Epithelial cell of proximal tubule (primary cell): ENCODE measurements at regions not wholly inside any gene's neighbourhood (a gene's known extent, or its start where the extent isn't known, plus 50 kb on each side); places are given as distances from the start of the nearest gene placed in this dataset.

Experiments
- DNase-seq: peaks from one replicate; pipeline ENCODE4 v3.0.0-alpha.2; 2011; ENCODE audit warnings: low read depth
- H3K4me3 ChIP-seq: 2 replicates; pipeline ENCODE4 v1.5.1; 2011; ENCODE audit warnings: low read depth, mild to moderate bottlenecking, low read length
- CTCF ChIP-seq: conservative IDR thresholded peaks from 2 replicates; pipeline ENCODE4 v1.5.1; 2012; ENCODE audit warnings: low read depth, mild to moderate bottlenecking, low read length

GRCh38 chr18:49682173-49682802, 120.4 kb downstream of the LIPG start:
- TF ChIP-seq CTCF: no peak
- no peak overlapping the region for H3K4me3 ChIP-seq
- DNase-seq: no peak

- no peak overlapping the region for H3K4me3 ChIP-seq
- no peak for TF ChIP-seq CTCF
- DNase-seq: no peak
Measured at GRCh38 chr18:49681387-49681786, 119.5 kb downstream of the LIPG start.

GRCh38 chr18:49678440-49678839, 116.6 kb downstream of the LIPG start:
- no peak for TF ChIP-seq CTCF
- DNase-seq: no peak

GRCh38 chr18:49677762-49678413, 116.0 kb downstream of the LIPG start:
- TF ChIP-seq CTCF: no peak
- no peak for DNase-seq

More at GRCh38 chr18:49678440-49678839, 116.6 kb downstream of the LIPG start:
- H3K4me3 ChIP-seq: no peak overlapping the region

GRCh38 chr18:49677081-49677480, 115.2 kb downstream of the LIPG start:
- H3K4me3 ChIP-seq: no peak overlapping the region
- no peak for DNase-seq
- TF ChIP-seq CTCF: no peak

More at GRCh38 chr18:49677762-49678413, 116.0 kb downstream of the LIPG start:
- H3K4me3 ChIP-seq: no peak overlapping the region

- H3K4me3 ChIP-seq: no peak overlapping the region
- no peak for TF ChIP-seq CTCF
Measured at GRCh38 chr18:49673281-49673680, 111.4 kb downstream of the LIPG start.

GRCh38 chr18:49672853-49673252, 111.0 kb downstream of the LIPG start:
- no peak for TF ChIP-seq CTCF
- no peak for DNase-seq
- H3K4me3 ChIP-seq: no peak overlapping the region

More at GRCh38 chr18:49673281-49673680, 111.4 kb downstream of the LIPG start:
- DNase-seq: no peak
